Stimulated activated CD8-positive, alpha-beta memory T cell treated with anti-CD3 and anti-CD28 coated beads, Interleukin-4, amount 100 ng/mL, for 4 hours (primary cell): ENCODE measurements at regions not wholly inside any gene's neighbourhood (a gene's known extent, or its start where the extent isn't known, plus 50 kb on each side); places are given as distances from the start of the nearest gene placed in this dataset.
"Not testable (repeated sequence)": the region's sequence is repeated elsewhere in the genome, so short reads cannot be mapped to it uniquely, and the experiment has no call there.

Experiments
- DNase-seq, 2 donors: peaks; one replicate each; pipeline ENCODE4 v3.0.0-alpha.2; 2020; ENCODE audit warnings: low read depth in 2 of 2, low spot score in 1 of 2

DNA sequence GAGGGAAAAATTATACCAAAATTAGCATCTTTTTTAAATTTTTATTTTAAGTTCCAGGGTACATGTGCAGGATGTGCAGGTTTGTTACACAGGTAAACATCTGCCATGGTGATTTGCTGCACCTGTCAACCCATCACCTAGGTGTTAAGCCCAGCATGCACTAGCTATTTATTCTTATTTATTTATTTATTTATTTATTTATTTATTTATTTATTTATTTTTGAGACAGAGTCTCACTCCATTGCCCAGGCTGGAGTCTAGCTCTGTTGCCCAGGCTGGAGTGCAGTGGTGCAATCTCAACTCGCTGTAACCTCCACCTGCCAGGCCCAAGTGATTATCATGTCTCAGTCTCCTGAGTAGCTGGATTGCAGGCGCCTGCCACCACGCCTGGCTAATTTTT, 137.7 kb upstream of the NEBL start:
- DNase-seq = not testable (repeated sequence)

DNA sequence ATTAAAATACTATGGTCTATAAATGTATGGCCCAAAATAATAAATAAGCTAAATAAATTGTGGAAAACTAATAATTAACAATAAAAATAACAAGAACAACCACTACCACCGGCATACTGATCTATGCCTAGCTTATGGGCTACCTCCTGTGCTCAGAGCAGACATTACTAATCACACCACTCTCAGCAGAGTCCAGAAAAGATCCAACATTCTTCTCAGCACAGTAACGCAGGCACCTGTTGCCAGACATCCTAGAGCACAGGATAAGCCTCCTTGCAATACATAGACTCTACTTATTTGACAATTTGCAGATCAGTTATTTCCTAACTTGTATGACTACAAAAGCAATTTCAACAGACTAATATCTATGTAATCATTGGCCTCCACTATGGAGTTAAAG, 137.1 kb upstream of the NEBL start:
- no peak for DNase-seq

DNA sequence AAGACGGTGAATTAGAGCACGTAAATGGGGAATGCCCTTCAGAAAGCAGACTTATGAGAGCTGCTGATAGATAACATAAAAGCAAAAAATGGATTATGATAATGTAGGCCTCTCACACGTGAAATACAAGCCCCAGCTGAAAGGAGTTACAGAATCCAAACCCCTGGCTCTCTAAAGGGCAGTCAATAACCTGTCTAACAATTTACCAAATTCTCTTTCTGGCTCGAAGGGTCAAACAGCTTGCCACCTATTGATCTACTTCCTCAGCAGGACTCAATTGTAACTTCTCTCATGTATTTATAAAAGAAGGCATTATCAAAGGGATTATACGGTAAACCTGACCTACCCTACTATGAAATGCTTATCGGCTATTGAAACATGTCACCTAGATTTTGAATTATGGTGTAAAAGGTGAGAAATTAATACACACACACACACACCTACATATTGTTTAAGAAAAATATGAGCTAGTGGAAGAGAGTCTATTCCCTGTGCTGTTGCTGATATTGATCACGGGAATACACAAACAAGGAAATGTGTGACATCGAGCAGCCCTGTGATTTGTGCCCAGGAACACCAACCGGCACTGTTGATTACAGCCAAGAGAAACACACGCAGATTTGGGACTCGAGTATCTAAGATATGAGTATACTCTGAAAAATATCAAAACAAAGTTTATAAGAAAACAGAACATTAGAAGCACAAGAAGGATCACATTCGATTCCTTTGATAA, 135.6 kb upstream of the NEBL start:
- no peak for DNase-seq

DNA sequence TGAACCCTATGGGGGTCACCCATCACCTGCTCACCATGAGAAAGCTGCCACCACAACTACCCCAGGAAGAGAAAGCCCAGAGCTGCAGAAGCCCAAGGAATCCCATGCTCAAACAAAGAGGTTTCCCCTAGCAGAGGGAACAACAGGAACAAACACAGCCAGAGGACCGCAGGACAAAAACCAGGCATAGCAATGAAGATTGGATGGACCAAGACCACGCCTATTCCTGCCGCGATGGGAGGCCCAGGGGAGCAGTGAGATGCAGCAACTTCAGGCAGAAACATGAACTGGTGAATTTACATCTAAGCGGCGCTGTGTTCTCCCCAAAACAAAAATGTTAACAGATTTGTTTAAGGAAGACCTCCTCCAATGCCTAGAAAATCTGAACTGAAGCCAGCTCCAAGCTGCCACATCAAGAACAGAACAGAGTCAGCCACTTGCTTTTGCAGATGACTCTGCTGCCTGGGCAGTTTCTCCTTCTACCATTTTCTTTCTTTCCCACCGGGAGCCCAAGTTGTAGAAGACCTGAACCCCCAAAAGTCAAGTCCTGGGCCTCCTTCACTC, 134.2 kb upstream of the NEBL start:
- DNase-seq = no peak

DNA sequence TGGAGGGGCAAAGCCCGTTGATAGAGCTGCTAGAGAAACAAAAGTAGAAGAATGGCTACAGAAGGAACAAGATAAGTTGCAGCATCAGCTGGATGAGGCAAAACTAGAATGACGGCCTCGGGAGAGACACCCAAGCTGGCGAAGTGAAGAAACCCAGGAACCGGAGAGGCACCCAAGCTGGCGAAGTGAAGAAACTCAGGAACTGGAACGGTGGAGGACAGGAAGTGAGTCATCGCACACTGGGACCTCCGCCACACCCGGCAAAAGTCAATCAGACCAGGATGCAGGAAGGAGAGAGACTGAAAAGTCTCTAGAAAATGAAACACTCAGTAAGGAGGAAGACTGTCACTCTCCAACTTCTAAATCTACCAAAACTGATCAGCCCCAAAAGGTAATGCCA, 133.0 kb upstream of the NEBL start:
- no peak for DNase-seq

DNA sequence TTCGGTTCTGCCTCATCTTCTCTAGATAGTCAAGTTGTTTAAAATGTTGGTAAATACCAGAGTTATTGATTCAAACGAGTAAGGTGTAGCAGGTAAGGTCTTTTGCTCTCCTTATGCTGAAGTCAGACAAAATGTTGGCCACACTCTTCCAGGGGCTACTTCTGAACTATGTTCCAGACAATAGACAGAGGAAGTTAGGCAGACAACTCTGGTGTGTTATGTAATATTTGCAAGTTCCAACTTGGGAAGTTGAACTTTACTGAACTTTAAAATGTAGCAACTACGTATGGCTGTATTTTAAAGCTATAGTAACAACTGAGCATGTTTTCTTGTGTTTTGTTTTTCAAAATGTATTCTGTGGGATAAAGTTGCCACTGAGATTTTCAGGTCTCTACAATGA, 125.7 kb upstream of the NEBL start:
- DNase-seq = no peak

DNA sequence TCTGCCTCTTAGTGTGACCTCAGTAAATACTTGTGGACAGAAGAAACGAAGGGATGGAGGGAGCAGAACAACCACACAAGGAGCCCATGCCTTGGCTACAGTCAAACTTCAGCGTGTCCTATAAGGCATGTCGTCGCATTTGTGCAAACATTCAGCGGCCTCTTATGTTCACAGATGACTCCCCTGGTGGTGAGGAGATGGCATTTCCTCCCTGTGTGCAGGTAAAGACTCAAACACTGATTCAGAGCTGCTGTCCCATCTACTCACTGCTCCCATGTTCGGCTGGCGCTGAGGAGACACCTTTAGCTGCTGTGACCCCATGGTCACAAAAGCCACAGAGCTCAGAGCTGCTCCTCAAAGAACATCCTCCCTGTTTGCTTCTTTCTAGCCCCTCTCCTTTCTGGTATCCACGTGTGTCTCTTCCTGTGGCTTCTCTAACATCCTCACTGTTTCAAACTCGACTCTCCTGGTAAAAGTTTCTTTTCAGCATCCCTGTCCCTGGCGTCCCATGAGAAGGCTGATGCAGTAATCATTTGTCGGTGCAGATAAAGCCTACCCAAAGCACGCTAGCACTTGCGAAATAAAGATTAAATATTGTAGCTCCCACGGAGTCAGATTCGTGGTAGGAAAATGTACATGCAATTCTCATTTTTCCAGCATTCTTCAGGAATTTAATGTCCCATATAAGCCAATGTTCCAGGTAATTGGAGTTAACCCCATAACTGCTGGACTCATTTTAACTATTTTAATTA, 124.9 kb upstream of the NEBL start:
- no peak for DNase-seq

DNA sequence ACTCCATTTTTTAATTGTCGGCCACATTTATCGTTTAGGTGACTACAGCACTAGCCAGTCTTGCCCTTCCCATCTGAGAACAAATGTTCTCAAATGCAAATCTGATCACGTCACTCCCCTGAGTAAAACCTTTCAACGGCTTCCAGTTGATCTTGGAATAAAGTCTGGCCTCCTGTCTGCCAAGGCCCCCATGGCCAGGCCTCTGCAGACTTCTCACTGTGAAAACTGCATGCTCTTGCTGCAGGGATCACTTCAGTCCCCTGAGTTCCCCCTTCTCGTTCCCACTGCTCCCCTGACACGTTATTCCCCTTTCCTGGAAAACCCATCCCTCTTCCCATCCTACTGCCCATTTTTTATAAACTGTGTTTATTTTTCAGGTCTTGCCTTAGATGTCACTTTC, 124.1 kb upstream of the NEBL start:
- DNase-seq = no peak

DNA sequence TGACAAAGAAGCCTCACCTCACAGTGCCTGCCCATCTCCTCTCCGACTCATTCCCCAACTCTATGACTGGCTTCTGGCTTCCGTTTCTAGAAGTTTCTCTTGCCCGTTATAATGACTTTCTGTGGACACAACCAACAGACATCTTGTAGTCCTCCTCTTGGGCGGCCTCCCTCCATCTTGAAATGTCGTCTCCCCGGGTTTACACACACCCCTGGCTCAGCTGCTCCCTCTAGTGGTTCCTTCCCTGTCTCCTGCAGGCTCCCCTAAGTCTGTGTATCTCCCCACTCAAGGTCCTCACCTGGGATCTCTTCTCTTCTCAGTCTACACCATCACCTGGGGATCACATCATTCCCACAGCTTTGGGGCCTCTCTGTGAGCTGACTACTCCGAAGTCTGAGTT, 123.4 kb upstream of the NEBL start:
- DNase-seq = no peak

DNA sequence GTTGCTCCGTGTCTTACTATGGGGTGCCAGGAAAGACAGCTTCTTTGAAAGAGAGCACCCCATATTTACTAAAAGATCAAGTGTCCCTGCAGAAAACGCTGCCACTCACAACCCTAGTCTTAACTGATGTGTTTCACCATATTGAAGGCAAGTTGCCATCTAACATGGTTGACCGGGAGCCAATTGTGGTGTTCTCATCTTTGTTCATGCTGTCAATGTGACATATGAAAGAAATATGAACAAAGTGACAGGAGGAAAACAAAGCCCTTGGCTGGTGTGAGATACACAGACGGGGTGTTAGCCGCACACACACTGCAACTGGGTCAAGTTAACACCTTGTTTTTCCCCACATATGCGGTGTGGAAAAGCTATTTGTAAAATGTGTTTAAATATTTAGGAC, 122.3 kb upstream of the NEBL start:
- no peak for DNase-seq

DNA sequence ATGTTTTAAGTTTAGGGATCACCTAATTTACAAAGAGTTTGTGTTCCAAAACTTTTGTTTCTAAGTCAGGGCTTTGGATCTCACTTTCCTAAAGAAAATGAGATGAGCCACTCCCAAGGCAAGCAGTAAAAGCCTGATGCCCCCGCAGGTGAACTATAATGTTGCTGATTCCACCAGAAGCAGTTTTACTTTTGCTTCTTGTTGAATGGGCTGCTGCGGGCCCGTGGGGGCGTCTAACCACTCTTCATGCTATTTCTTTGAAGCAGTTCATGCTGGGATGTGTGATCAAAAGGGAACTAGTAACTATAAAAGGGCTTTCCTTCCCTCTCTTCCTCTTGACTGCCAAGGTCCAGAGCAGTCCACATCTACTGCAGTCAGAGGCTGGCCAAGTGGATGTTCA, 118.7 kb upstream of the NEBL start:
- DNase-seq = no peak

DNA sequence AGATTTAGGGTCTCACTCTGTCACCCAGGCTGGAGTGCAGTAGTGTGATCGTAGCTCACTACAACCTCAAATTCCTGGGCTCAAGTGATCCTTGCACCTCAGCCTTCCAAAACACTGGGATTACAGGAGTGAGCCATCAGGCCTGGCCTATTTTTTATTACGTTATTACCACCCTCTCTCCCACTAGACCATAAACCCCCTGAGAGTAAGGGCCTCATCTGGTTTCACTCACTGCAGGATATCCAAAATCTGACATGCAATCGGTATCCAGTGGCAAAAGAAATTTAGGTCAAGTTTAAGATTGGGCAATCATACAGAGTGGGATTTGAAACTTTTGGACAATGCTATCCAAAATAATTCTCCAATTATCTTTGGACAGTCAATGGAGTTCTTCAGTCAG, 117.0 kb upstream of the NEBL start:
- DNase-seq = no peak

DNA sequence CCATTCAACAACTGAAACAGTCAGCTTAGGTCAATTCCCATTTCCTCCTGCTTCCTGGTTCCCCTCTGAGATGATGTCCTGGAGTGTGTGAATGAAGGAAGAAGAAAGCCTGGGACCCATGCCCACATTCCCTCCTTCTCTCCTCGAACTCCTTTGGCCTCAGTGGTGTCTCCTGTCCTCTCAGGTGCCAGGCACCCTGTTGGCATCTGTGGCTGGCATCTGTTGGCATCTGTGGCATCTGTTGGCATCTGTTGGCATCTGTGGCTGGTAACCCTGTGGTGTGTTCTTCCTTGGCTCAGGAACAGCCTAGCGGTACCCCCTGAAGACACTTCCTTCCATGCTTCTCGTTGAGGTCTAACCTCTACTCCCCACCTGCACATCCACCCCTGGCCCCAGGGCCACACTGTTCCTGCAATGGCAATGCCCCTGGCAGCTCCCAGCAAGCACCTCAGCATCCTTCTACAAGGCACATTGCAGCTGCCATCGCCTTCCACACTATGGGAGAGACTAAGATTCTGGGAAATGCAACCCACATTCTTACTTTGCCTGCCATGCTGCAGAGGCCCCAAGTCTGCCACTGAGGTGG, 114.4 kb upstream of the NEBL start:
- no peak for DNase-seq

DNA sequence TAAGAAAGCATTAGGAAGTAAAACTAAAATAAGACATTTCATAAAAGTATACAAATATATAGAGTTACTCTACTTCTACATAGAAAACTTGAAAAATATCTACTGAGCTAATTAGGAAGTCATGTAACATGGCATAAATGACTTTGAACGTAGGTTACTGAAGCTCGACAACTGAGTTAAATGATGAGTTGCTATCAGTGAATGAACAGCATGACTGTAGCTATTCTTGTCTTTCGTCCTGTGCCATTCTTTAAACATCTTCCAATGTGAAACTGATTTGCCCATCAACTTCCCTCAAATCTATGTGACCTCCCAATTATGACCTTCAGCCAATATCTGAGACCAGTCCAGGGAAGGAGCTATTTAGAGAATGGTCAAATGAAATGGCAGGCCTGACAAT, 113.5 kb upstream of the NEBL start:
- no peak for DNase-seq

DNA sequence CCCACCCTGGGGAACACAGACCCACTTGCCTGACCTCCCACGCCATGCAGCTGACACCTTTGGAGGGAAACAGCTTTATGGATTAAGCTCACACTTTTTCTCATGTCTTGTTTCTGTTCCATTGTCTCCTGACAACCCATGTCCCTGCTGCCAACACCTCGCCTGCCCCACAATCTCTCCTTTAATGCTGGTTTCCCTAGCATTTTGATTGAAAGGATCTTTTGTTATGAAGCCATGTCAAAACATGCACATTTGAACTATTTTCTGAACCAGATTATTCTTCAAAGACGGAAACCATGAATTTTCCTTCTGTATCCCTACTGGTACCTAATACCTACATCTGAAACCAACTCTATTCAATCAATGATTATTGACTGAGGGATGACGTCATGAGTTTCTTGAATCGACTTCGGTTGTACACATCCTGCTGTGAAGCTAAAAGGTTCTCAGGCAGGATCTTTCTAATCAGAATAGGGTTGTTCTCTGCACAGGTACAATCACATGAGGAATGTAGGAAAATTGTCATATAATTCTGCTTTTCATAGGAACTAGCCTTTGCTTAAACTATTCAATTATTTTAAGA, 106.2 kb upstream of the NEBL start:
- no peak for DNase-seq

DNA sequence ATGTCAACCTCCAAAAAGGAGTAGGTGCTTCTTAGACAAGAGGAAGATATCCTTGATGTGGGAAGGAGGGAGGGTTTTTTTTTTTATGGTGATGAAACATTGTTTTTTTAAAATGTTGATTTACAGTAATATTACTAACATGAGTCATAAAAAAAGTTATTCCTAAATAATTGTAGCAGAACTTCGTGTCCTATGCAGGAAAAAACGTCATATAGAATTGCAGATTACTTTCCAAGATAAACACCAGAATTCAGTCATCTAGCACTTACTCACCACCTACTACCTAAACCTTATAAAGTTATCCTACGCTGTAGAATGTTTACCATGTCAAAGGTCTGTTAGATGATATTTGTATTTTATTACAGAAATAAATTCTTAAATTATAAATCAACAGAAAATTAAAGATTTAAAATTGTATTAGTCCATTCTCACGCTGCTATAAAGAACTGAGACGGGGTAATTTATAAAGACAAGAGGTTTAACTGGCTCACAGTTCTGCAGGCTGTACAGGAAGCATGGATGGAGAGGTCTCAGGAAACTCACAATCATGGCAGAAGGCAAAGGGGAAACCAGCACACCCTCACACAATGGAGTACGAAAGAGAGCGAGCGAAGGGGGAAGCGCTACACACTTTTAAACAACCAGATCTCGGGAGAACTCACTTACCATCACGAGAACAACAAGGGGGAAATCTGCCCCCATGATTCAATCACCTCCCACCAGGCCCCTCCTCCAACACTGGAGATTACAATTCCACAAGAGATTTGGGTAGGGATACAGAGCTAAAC, 105.2 kb upstream of the NEBL start:
- DNase-seq = no peak

DNA sequence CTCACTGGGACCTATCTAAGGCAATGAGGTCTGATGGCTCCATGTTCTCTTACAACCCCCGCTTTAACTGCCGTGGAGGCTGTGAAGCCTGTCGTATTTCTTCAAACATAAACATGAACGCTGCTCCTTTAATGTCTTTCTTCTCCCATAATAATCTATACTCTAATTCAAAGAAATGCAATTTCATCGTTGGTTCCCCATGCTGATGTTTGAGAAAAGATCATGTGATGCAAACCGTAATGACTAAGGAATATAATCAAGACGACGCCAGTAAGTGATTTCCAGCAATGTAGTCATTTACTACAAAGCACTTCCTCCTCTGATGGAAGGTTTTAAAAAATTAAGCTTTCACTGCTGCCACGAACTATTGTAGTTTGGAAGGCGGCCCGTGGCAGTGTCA, 102.6 kb upstream of the NEBL start:
- no peak for DNase-seq

DNA sequence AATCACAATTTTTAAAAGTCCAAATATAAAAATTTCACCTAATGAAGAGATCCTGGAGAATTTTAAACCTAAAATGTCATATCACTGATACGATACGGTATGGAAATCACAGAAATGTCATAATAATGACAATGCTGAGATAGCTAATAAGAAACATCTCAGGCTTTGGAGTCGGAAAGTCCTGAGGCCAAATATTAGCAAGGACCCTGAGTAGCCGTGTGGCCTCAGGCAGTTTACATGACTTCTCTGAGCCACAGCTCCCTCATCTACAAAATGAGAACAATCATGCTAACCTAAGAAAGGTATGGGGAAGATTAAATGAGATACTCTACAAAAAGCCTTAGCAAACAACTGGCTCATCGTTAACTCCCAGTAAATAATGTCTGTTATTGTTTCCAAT, 100.9 kb upstream of the NEBL start:
- DNase-seq = no peak

DNA sequence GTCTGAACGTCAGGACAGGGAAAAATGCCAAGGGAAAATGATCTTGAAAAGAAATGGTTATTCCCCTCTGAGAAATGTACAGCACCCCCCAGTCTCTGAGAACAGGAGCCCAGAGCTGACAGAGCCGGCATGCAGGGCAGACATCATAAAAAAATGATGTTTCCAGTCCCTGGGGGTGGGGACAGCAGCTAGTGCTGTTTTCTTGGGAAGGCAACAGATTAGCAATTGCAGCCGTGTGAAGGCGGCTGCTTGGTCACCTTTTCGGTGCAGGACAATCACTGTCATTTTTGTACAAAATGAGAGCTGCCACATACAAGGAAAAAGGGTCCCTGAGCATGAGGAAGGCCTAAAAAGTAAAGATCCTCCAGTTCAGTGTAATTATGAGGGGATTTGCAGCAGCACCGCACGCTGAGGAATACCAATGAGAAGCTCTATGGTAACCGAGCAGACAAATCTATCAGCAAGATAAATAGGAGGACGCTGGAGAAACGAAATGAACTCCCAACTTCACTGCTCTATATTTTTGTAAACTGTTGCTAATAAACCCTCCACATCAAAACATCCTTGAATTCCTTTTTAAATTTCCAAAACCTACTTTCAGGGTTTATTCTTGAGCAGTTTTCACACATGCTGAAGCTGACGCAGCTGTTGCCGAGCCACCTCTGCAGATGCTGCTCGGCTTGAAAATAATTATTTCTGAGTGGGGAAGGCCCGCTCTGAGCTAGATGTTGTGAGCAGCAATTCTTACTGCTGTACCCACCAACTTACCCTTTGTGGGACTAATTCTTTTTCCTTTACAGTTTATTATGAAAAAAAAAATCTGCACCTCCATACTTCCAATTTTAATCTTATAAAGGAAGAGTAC, 98.2 kb upstream of the NEBL start:
- DNase-seq = no peak

DNA sequence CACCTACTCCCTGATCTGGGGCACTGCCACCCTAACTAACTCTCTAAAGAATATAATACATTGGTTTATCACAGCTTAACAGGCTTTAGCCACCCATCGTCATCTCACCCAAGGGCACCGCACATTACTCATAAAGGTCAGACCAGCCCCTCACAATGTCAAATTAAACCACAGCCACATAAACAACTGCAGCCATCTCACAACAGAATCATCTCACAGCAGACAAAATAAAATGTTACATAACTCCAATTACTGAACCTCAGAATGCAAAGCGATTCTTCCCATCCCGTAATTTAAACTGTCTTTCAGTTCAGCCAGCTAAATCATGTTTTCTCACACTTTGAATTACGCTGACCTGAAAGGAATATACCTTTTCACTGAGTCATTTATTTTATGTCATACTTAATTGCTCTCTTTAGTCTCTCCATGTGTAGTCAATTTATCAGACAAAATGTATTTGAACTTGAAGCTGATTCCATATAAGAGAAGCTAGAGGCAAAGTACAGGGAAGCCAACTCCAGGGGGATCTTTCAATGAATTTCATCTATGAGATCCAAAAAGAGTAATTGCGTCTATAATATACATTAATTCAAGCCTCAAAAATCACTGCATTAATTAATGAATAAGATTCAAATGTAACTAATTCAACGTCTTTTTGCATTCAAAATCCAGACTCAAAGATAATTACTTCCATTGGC, 96.9 kb upstream of the NEBL start:
- DNase-seq = no peak
